Activated CD8-positive, alpha-beta T cell treated with anti-CD3 and anti-CD28 coated beads, Interleukin-2, amount 10 ng/mL, durations not matched to agents 7 days and 5 days (primary cell): ENCODE measurements at regions not wholly inside any gene's neighbourhood (a gene's known extent, or its start where the extent isn't known, plus 50 kb on each side); places are given as distances from the start of the nearest gene placed in this dataset.

Experiments used
- ATAC-seq: fragments of 150-1000 bp; cut with Tn5 transposase; one replicate; pipeline ENCODE4 v1.10.0; 2021; ENCODE audit warnings: moderate library complexity
- CTCF ChIA-PET: fragments of 350-600 bp; sonication (Branson Sonifier 250); formaldehyde crosslinking; loops from one replicate; lab custom pipeline; 2021; ENCODE audit warnings: antibody characterized with exemption; lab: Charles Lee
- POLR2A ChIA-PET: fragments of 350-600 bp; sonication (Branson Sonifier 250); formaldehyde crosslinking; loops from one replicate; lab custom pipeline; 2021; ENCODE audit warnings: antibody characterized with exemption; lab: Charles Lee
- DNase-seq: peaks from one replicate; pipeline ENCODE4 v3.0.0-alpha.2; 2020
- H3K27ac Mint-ChIP-seq: one replicate; pipeline ENCODE4 v1.8.0; 2021; ENCODE audit warnings: mild to moderate bottlenecking, mixed read lengths
- H3K27me3 Mint-ChIP-seq: one replicate; pipeline ENCODE4 v1.8.0; 2021; ENCODE audit warnings: low read depth, mixed read lengths
- H3K36me3 Mint-ChIP-seq: one replicate; pipeline ENCODE4 v1.8.0; 2021; ENCODE audit warnings: low read depth, mixed read lengths
- H3K4me1 Mint-ChIP-seq: one replicate; pipeline ENCODE4 v1.8.0; 2021; ENCODE audit warnings: low read depth, mixed read lengths
- H3K4me3 Mint-ChIP-seq: one replicate; pipeline ENCODE4 v1.8.0; 2021; ENCODE audit warnings: mild to moderate bottlenecking, mixed read lengths
- H3K9me3 Mint-ChIP-seq: one replicate; pipeline ENCODE4 v1.8.0; 2022; ENCODE audit warnings: mixed read lengths; ENCODE audit not compliant: insufficient read depth

GRCh38 chr10:60448246-60448645 lies 58.6 kb upstream of the ANK3 start:
- DNase-seq = no peak
- H3K9me3 Mint-ChIP-seq = no peaks in the 10 kb centered on the region
- H3K27me3 Mint-ChIP-seq = peaks cover 2% of the 10 kb centered on the region
- CTCF ChIA-PET = no interaction called here
- no peak for ATAC-seq
- POLR2A ChIA-PET = no interaction called here
- no peaks in the 10 kb centered on the region for H3K36me3 Mint-ChIP-seq
- no peak overlapping the region for H3K27ac Mint-ChIP-seq
- H3K4me3 Mint-ChIP-seq = no peak overlapping the region
- H3K4me1 Mint-ChIP-seq = peaks cover 10% of the 10 kb centered on the region

GRCh38 chr10:60446851-60447250 lies 57.2 kb upstream of the ANK3 start:
- H3K4me3 Mint-ChIP-seq = no peak overlapping the region
- CTCF ChIA-PET = interaction anchor here (0.6 to 4.6 kb wide), 4 partner anchors 12 to 203 kb away, joined by 3 to 32 read pairs (median 12); no protein-coding TSS in a partner anchor

GRCh38 chr10:60446070-60446833 lies 56.6 kb upstream of the ANK3 start:
- ChIA-PET CTCF (interaction anchor here (0.6 to 4.6 kb wide), 6 partner anchors 11 to 332 kb away, joined by 3 to 32 read pairs (median 5); no protein-coding TSS in a partner anchor), POLR2A (no interaction called here)
- H3K27ac Mint-ChIP-seq = peak overlapping the region; percentile 28
- peaks cover 2% of the 10 kb centered on the region for H3K27me3 Mint-ChIP-seq
- DNase-seq (no peak), ATAC-seq (no peak)
- no peaks in the 10 kb centered on the region for H3K9me3 Mint-ChIP-seq
- H3K36me3 Mint-ChIP-seq = no peaks in the 10 kb centered on the region
- H3K4me3 Mint-ChIP-seq = no peak overlapping the region
- peaks cover 10% of the 10 kb centered on the region for H3K4me1 Mint-ChIP-seq

More at GRCh38 chr10:60446851-60447250, 57.2 kb upstream of the ANK3 start:
- H3K9me3 Mint-ChIP-seq = no peaks in the 10 kb centered on the region
- POLR2A ChIA-PET = no interaction called here
- peak overlapping the region; percentile 28 for H3K27ac Mint-ChIP-seq
- H3K36me3 Mint-ChIP-seq = no peaks in the 10 kb centered on the region
- DNase-seq = no peak
- peak; percentile 47 for ATAC-seq
- H3K27me3 Mint-ChIP-seq = peaks cover 2% of the 10 kb centered on the region
- peaks cover 10% of the 10 kb centered on the region for H3K4me1 Mint-ChIP-seq

DNA sequence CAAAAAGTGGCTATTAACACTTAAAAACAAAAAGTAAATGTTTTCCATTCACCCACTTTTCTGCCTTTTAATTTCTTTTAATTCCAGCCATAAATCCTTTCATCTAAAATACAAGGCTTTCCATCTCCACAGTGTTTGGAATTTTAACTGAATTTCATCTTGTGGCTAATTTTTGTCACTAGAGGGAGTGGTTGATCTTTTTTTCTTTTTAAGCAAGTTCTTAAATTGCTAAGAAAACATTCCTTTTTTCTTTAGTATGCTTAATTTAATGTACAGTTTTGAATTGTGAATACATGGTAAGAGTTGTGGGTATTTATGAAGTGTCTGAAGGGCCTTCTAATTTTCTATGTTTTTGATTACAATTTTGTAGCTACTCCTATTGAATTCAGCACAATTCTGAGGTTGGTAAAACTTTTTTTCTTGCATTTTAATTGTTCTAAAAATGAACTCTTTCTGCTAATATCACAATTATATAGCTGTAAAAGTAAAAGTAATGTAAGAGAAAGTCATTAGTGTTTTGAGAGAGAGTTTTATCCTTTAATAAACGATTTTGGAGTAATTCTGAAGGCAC lies 54.9 kb upstream of the ANK3 start:
- no peak overlapping the region for H3K27ac Mint-ChIP-seq
- H3K9me3 Mint-ChIP-seq = no peaks in the 10 kb centered on the region

GRCh38 chr10:60443346-60443745 lies 53.7 kb upstream of the ANK3 start:
- no peaks in the 10 kb centered on the region for H3K9me3 Mint-ChIP-seq
- no peaks in the 10 kb centered on the region for H3K36me3 Mint-ChIP-seq
- peaks cover 2% of the 10 kb centered on the region for H3K27me3 Mint-ChIP-seq
- H3K27ac Mint-ChIP-seq = no peak overlapping the region
- ATAC-seq = no peak
- H3K4me1 Mint-ChIP-seq = peaks cover 10% of the 10 kb centered on the region
- DNase-seq = no peak
- ChIA-PET CTCF (interaction anchor here (3.9 to 4.6 kb wide), 3 partner anchors 203 to 207 kb away, joined by 16 to 32 read pairs (median 17); no protein-coding TSS in a partner anchor), POLR2A (no interaction called here)
- no peak overlapping the region for H3K4me3 Mint-ChIP-seq

More for the DNA sequence above, 54.9 kb upstream of the ANK3 start:
- Mint-ChIP-seq H3K4me3 (no peak overlapping the region), H3K36me3 (no peaks in the 10 kb centered on the region), H3K4me1 (peaks cover 10% of the 10 kb centered on the region), H3K27me3 (peaks cover 2% of the 10 kb centered on the region)
- CTCF ChIA-PET = interaction anchor here (0.7 to 4.6 kb wide), 8 partner anchors 18 to 330 kb away, joined by 3 to 32 read pairs (median 4); no protein-coding TSS in a partner anchor
- ATAC-seq (no peak), DNase-seq (no peak)
- POLR2A ChIA-PET = no interaction called here

- POLR2A ChIA-PET = no interaction called here
- no peaks in the 10 kb centered on the region for H3K36me3 Mint-ChIP-seq
- H3K4me1 Mint-ChIP-seq = peaks cover 1% of the 10 kb centered on the region
- CTCF ChIA-PET = interaction anchor here (0.7 to 4.3 kb wide), 4 partner anchors 190 to 729 kb away, joined by 3 to 17 read pairs (median 4); no protein-coding TSS in a partner anchor
- H3K4me3 Mint-ChIP-seq = no peak overlapping the region
- ATAC-seq (no peak), DNase-seq (no peak)
- no peak overlapping the region for H3K27ac Mint-ChIP-seq
- H3K9me3 Mint-ChIP-seq = no peaks in the 10 kb centered on the region
- no peaks in the 10 kb centered on the region for H3K27me3 Mint-ChIP-seq
Measured at GRCh38 chr10:60441515-60441914, 51.8 kb upstream of the ANK3 start.

- Mint-ChIP-seq H3K27ac (no peak overlapping the region), H3K9me3 (no peaks in the 10 kb centered on the region), H3K27me3 (no peaks in the 10 kb centered on the region), H3K4me3 (no peak overlapping the region), H3K36me3 (no peaks in the 10 kb centered on the region), H3K4me1 (no peaks in the 10 kb centered on the region)
- ATAC-seq (no peak), DNase-seq (no peak)
- ChIA-PET POLR2A (no interaction called here), CTCF (interaction anchor here (1.2 to 1.7 kb wide), 2 partner anchors 10 to 207 kb away, joined by 4 to 5 read pairs; no protein-coding TSS in a partner anchor)
Measured at GRCh38 chr10:60439641-60440040, 50.0 kb upstream of the ANK3 start.
